C4-2B (cell line): ENCODE measurements at regions not wholly inside any gene's neighbourhood (a gene's known extent, or its start where the extent isn't known, plus 50 kb on each side); places are given as distances from the start of the nearest gene placed in this dataset.

Experiments used
- H3K27ac ChIP-seq: fragments of 450-650 bp; 2 replicates; pipeline ENCODE4 v1.5.1; 2017
- CTCF ChIP-seq: fragments of 450-650 bp; conservative IDR thresholded peaks from 2 replicates; pipeline ENCODE4 v1.5.1; 2017; ENCODE audit warnings: mild to moderate bottlenecking
- ZFX ChIP-seq: fragments of 450-650 bp; IDR thresholded peaks from 2 replicates; pipeline ENCODE4 v1.6.1; 2017

DNA sequence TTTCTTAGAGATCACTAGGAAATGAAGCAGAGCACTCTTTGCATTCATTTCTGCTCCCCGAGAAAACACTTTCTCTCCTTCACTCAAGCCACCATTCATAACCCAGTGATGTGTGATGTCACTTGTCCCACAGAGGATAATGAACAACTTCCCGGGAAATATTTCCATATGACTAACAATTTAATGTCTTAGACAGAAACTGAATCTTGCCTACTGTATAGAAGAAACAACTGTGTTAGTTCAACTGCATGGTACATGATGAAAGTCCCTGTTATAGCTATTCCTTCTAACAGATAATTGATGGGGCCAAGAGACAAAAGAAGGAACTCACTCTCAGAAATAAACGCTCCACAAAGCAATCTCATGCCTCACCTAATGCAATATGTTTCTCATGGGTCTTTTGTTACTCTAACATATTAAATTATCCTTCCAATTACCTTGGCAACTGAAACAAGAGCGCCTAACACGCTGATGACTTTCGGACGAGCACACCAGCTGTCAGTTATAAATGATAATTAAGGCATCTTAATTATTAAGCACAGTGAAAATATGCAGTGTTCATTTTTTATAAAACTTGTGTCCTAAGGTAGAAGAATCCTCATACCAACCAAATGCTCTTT, 113.7 kb upstream of the TLR3 start:
- TF ChIP-seq ZFX (no peak), CTCF (no peak)
- no peak overlapping the region for H3K27ac ChIP-seq

GRCh38 chr4:185955826-185956543, 113.0 kb upstream of the TLR3 start:
- H3K27ac ChIP-seq, result no peak overlapping the region
- TF ChIP-seq ZFX (no peak), CTCF (no peak)

DNA sequence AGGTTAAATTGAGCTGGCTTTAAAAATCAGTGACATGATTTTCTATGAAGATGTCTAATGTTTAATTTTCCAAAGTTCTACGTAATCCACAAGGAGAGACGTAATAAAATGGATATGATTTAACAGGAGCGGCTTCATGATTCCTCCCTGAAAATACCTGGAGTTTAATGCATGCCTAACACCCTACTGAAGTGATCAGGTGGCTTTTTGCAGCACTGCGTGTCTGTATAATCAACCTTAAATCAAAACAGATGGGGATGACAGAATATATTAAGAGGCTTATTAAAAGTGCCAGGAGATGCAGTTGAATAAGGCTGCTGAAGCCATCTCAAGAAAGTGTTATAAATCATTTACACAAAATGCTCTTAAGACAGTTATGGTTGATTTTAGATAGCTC, 112.4 kb upstream of the TLR3 start:
- no peak overlapping the region for H3K27ac ChIP-seq
- TF ChIP-seq ZFX, result no peak
- no peak for TF ChIP-seq CTCF

- no peak for TF ChIP-seq ZFX
- no peak for TF ChIP-seq CTCF
- peak overlapping the region; percentile 18; the same call in 1 of the 2 replicates for H3K27ac ChIP-seq
Observed at GRCh38 chr4:185958094-185958747, 110.7 kb upstream of the TLR3 start.

DNA sequence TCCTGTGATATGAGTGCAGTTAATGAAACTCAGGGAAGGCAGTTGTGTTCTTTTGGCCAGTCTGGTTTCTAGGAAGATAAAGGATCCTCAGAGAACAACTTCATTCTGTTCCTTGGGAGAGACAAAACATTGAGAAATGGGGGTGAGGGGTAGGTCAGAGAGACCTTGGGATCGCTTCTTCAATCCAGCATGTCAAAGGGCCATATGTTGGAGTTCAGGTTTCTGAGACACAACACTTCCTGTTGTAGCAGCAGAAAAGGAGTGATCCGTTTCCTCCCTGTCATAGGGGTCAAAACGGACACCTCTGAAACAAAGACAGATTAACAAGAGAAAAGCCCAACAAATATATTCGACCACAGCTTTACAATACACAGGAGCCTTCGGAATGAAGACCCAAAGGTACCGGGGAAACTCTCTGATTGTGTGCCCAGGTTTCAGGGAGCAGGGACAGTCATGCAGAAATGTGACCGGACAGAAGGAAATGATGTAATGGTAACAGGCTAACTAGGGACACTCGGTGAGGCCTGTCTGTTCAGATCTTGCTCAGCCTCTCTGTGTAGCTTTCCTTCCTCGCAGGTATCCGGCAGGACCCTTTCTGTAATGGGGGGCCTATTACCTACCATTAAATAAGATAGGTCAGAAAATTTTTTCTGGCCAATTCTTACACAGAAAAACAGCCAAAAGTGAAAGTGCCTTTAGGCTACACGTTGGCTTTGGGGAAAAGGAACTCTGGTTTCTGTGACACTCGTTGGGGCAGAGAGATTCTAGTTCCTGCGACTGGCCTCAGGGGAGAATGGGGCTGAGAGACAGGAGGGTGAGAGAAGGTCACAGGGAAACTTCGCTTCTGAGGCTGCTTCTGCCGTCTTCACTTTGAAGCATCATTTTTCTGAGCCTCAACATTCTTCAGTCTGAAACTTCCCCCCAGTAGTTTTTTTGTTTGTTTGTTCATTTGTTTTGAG, 103.3 kb upstream of the TLR3 start:
- no peak overlapping the region for H3K27ac ChIP-seq
- TF ChIP-seq CTCF (no peak), ZFX (no peak)

GRCh38 chr4:185966549-185966948, 102.4 kb upstream of the TLR3 start:
- no peak overlapping the region for H3K27ac ChIP-seq
- no peak for TF ChIP-seq CTCF
- TF ChIP-seq ZFX, result no peak
